ENCODE measurements at regions not wholly inside any gene's neighbourhood (a gene's known extent, or its start where the extent isn't known, plus 50 kb on each side); places are given as distances from the start of the nearest gene placed in this dataset.

DNA sequence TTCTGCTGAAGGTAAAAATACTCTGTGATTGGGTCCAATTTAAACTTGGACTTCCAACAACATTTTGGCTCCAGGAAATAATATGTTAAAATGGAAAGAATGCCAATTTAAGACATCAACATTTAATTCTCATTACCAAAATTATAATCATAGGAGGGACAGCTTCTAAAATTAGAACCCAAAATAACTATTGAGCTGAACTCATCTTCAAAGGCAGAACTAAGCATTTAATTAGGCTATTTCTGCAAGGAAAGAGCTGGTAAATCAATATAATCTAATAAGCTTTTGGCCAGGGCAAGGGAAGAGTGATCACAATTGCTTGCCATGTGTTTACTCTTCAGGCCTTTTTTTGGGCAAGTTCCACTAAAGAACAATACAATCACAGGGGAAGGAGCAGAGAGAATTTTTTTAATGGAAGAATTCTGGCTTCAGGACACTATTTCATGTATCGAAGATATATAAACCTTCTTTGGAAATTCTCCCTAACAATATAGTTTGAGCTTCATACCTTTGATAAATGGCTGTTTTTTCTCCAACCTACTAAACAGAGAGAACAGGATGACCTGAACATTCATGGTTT is 133.1 kb upstream of the PTBP2 start:
- DNase-seq (ENCODE audit: low read depth in 1 of 2, low spot score in 2 of 2): no peak
- H3K9me3 ChIP-seq (ENCODE audit: insufficient read depth in 2 of 2, low read depth in 1 of 2, low read length in 1 of 2): 0 out of 4 replicates have a peak, but pooled peaks cover 0 to 9% of the 10 kb centered on the region in 2 experiments
- no peaks in the 10 kb centered on the region for H3K23me2 ChIP-seq (ENCODE audit: low read depth, low read length)
- no peak overlapping the region for H2BK15ac ChIP-seq (ENCODE audit: low read length)
- no peak overlapping the region for H2BK120ac ChIP-seq (replicated peaks; ENCODE audit: low read depth, low read length)
- H3K27me3 ChIP-seq (replicated peaks in 1 of 4; ENCODE audit: control insufficient read depth in 3 of 4, extremely low read depth in 1 of 4, insufficient read depth in 3 of 4, low read length in 3 of 4): no peaks in the 10 kb centered on the region
- no peak overlapping the region for H2BK20ac ChIP-seq (ENCODE audit: low read length)
- ChIA-PET CTCF (ENCODE audit: partially characterized antibody) (interaction anchor here (0.6 to 2.1 kb wide), 4 partner anchors 8 to 1138 kb away, joined by 3 to 6 read pairs (median 5); no protein-coding TSS in a partner anchor), POLR2A (ENCODE audit: partially characterized antibody) (interaction anchor here (0.7 kb wide), 1 partner anchor 1823 kb away, joined by 4 read pairs; no protein-coding TSS in a partner anchor)
- no peak overlapping the region for H3K14ac ChIP-seq (ENCODE audit: insufficient read length)
- H4K20me1 ChIP-seq (replicated peaks in 1 of 2; ENCODE audit: control insufficient read depth in 1 of 2, insufficient read depth in 2 of 2, low read length in 2 of 2): no peaks in the 10 kb centered on the region
- no peaks in the 10 kb centered on the region for H3K4me1 ChIP-seq (replicated peaks in 1 of 4; ENCODE audit: control insufficient read depth in 3 of 4, insufficient read depth in 4 of 4, low read length in 3 of 4)
- H2BK5ac ChIP-seq (ENCODE audit: low read depth, low read length): no peak overlapping the region
- H4K91ac ChIP-seq (replicated peaks; ENCODE audit: insufficient read length, low read length): no peak overlapping the region
- H3K79me1 ChIP-seq (ENCODE audit: low read depth, low read length): no peaks in the 10 kb centered on the region
- H3K18ac ChIP-seq (ENCODE audit: extremely low read depth, low read length): no peak overlapping the region
- no peak overlapping the region for H3K23ac ChIP-seq (ENCODE audit: insufficient read length)
- H2AK5ac ChIP-seq (ENCODE audit: low read depth, low read length): no peak overlapping the region
- no peak overlapping the region for H3K9ac ChIP-seq (replicated peaks in 1 of 4; ENCODE audit: extremely low read depth in 1 of 4, low read depth in 3 of 4, low read length in 3 of 4)
- 100% methylated on average over 1 of the region's 1 CpG; no CpG with 5 or more reads in 1 of the 2 experiments for WGBS, 2 experiments (ENCODE audit: extremely low coverage in 1 of 2, insufficient coverage in 1 of 2, insufficient read length in 1 of 2, insufficient replicate concordance in 2 of 2, low coverage in 1 of 2, low lambda C conversion rate in 2 of 2, missing lambda C conversion rate in 1 of 2)
- H4K8ac ChIP-seq (ENCODE audit: extremely low read depth, insufficient read depth, low read length): no peak overlapping the region
- H2AFZ ChIP-seq (ENCODE audit: low read length): no peak overlapping the region
- H3K36me3 ChIP-seq (ENCODE audit: control insufficient read depth in 2 of 4, insufficient read depth in 4 of 4, low read length in 3 of 4): no peaks in the 10 kb centered on the region
- H3K27ac ChIP-seq (ENCODE audit: low read depth, low read length): no peak overlapping the region
- no peak overlapping the region for H3K4ac ChIP-seq (replicated peaks; ENCODE audit: insufficient read length, low read depth, low read length)
- no peak for FAIRE-seq
- H3K4me2 ChIP-seq (ENCODE audit: insufficient read depth in 1 of 2, low read depth in 2 of 2, low read length in 2 of 2): no peak overlapping the region
- no peak overlapping the region for H2BK12ac ChIP-seq (ENCODE audit: low read depth, low read length)
- H3K4me3 ChIP-seq (ENCODE audit: extremely low read depth in 1 of 4, insufficient read depth in 2 of 4, low read depth in 3 of 4, low read length in 4 of 4): no peak overlapping the region
- H3K79me2 ChIP-seq (ENCODE audit: control insufficient read depth in 1 of 2, insufficient read depth in 2 of 2, low read length in 2 of 2): no peaks in the 10 kb centered on the region
- H4K5ac ChIP-seq (ENCODE audit: insufficient read length, low read depth, low read length): no peak overlapping the region
- H3K56ac ChIP-seq (replicated peaks; ENCODE audit: insufficient read length, low read depth, low read length): no peak overlapping the region
- TF ChIP-seq, protein P1, sequence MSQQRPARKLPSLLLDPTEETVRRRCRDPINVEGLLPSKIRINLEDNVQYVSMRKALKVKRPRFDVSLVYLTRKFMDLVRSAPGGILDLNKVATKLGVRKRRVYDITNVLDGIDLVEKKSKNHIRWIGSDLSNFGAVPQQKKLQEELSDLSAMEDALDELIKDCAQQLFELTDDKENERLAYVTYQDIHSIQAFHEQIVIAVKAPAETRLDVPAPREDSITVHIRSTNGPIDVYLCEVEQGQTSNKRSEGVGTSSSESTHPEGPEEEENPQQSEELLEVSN (IDR thresholded peaks at IDR 0.05): no peak
- TF ChIP-seq SAP30 (IDR thresholded peaks at IDR 0.05; ENCODE audit: insufficient read depth, insufficient replicate concordance, low read length) (no peak), CREB1 (IDR thresholded peaks at IDR 0.05) (no peak), FOSL1 (IDR thresholded peaks at IDR 0.05; ENCODE audit: insufficient read depth, low read depth, low read length) (no peak), HDAC6 (IDR thresholded peaks at IDR 0.05; ENCODE audit: low read depth, low read length) (no peak), NANOG (IDR thresholded peaks at IDR 0.05; ENCODE audit: insufficient read depth, low read depth, low read length, poor library complexity, severe bottlenecking) (no peak), SP2 (IDR thresholded peaks at IDR 0.05; ENCODE audit: low read length) (no peak), JUND (IDR thresholded peaks at IDR 0.05; ENCODE audit: low read length) (no peak)
- TF ChIP-seq, protein P2, sequence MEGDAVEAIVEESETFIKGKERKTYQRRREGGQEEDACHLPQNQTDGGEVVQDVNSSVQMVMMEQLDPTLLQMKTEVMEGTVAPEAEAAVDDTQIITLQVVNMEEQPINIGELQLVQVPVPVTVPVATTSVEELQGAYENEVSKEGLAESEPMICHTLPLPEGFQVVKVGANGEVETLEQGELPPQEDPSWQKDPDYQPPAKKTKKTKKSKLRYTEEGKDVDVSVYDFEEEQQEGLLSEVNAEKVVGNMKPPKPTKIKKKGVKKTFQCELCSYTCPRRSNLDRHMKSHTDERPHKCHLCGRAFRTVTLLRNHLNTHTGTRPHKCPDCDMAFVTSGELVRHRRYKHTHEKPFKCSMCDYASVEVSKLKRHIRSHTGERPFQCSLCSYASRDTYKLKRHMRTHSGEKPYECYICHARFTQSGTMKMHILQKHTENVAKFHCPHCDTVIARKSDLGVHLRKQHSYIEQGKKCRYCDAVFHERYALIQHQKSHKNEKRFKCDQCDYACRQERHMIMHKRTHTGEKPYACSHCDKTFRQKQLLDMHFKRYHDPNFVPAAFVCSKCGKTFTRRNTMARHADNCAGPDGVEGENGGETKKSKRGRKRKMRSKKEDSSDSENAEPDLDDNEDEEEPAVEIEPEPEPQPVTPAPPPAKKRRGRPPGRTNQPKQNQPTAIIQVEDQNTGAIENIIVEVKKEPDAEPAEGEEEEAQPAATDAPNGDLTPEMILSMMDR (IDR thresholded peaks at IDR 0.05; ENCODE audit: control extremely low read depth in 1 of 3, insufficient read depth in 1 of 3, low read depth in 1 of 3, low read length in 3 of 3): no peak

Measured in H1 (cell line).